NCI-H1417 (cell line): ENCODE measurements at regions not wholly inside any gene's neighbourhood (a gene's known extent, or its start where the extent isn't known, plus 50 kb on each side); places are given as distances from the start of the nearest gene placed in this dataset.
"Not testable (repeated sequence)": the region's sequence is repeated elsewhere in the genome, so short reads cannot be mapped to it uniquely, and the experiment has no call there.

Experiments
- DNase-seq, 3 experiments: peaks; one replicate each; lab custom pipeline; 2025; lab: John Stamatoyannopoulos, UW

- no peak for DNase-seq
Measured at GRCh38 chr6:113047932-113048331, 700.8 kb downstream of the RFPL4B start.

GRCh38 chr6:113048741-113049140 is 701.6 kb downstream of the RFPL4B start:
- DNase-seq: no peak

- DNase-seq: no peak
Measured at GRCh38 chr6:113049190-113049589, 702.1 kb downstream of the RFPL4B start.

- peak in 1 of 3 experiments; percentile 60 for DNase-seq
Measured at GRCh38 chr6:113050010-113050858, 703.1 kb downstream of the RFPL4B start.

- DNase-seq: peak in 1 of 3 experiments; percentile 45
Measured at GRCh38 chr6:113050979-113051378, 703.8 kb downstream of the RFPL4B start.

GRCh38 chr6:113052506-113052905 is 705.4 kb downstream of the RFPL4B start:
- no peak for DNase-seq

- DNase-seq: no peak
Measured at GRCh38 chr6:113055061-113055460, 707.9 kb downstream of the RFPL4B start.

- no peak for DNase-seq
Measured at GRCh38 chr6:113055998-113056397, 708.9 kb downstream of the RFPL4B start.

GRCh38 chr6:113057567-113058053 is 710.5 kb downstream of the RFPL4B start:
- DNase-seq: no peak

- no peak for DNase-seq
Measured at GRCh38 chr6:113060664-113061063, 713.5 kb downstream of the RFPL4B start.

- no peak for DNase-seq
Measured at GRCh38 chr6:113065611-113066010, 718.5 kb downstream of the RFPL4B start.

GRCh38 chr6:113067612-113068275 is 720.6 kb downstream of the RFPL4B start:
- DNase-seq: no peak

- no peak for DNase-seq
Measured at GRCh38 chr6:113068570-113068969, 721.4 kb downstream of the RFPL4B start.

- not testable (repeated sequence) for DNase-seq
Measured at GRCh38 chr6:113070681-113071080, 723.6 kb downstream of the RFPL4B start.

- DNase-seq: no peak
Measured at GRCh38 chr6:113073611-113074191, 726.6 kb downstream of the RFPL4B start.

GRCh38 chr6:113076116-113076515 is 729.0 kb downstream of the RFPL4B start:
- no peak for DNase-seq

GRCh38 chr6:113076816-113077215 is 729.7 kb downstream of the RFPL4B start:
- DNase-seq: no peak

GRCh38 chr6:113077794-113078193 is 730.7 kb downstream of the RFPL4B start:
- no peak for DNase-seq

- no peak for DNase-seq
Measured at GRCh38 chr6:113078791-113079190, 731.7 kb downstream of the RFPL4B start.

GRCh38 chr6:113082745-113083144 is 735.6 kb downstream of the RFPL4B start:
- no peak for DNase-seq

- no peak for DNase-seq
Measured at GRCh38 chr6:113083947-113084346, 736.8 kb downstream of the RFPL4B start.

GRCh38 chr6:113089056-113089455 is 741.9 kb downstream of the RFPL4B start:
- DNase-seq: no peak

- no peak for DNase-seq
Measured at GRCh38 chr6:113092795-113093194, 745.7 kb downstream of the RFPL4B start.
